GM23338 (cell line): ENCODE measurements at regions not wholly inside any gene's neighbourhood (a gene's known extent, or its start where the extent isn't known, plus 50 kb on each side); places are given as distances from the start of the nearest gene placed in this dataset.

Experiments
- ATAC-seq: fragments of 200-7000 bp; cut with Tn5 transposase; 3 replicates; pipeline ENCODE4 v1.9.1; 2020
- DNase-seq: peaks from one replicate; pipeline ENCODE4 v3.0.0-alpha.2; 2015; ENCODE audit warnings: low spot score
- H2AFZ ChIP-seq: fragments of 200-600 bp; sonication (generic); 2 replicates; pipeline ENCODE4 v1.8.0; 2016; ENCODE audit warnings: antibody characterized with exemption, mild to moderate bottlenecking, moderate library complexity
- H3F3A ChIP-seq: fragments of 200-600 bp; sonication (generic); replicated peaks from 2 replicates; pipeline ENCODE4 v1.8.0; 2017; ENCODE audit warnings: antibody characterized with exemption, mixed run types, low read depth
- H3K27ac ChIP-seq: fragments of 200-600 bp; sonication (generic); 2 replicates; pipeline ENCODE4 v1.6.1; 2016; ENCODE audit warnings: low read depth
- H3K27me3 ChIP-seq: fragments of 200-600 bp; sonication (generic); 2 replicates; pipeline ENCODE4 v1.8.0; 2016; ENCODE audit warnings: mild to moderate bottlenecking, mixed run types, moderate library complexity; ENCODE audit not compliant: insufficient read depth
- H3K36me3 ChIP-seq: fragments of 200-600 bp; sonication (generic); 2 replicates; pipeline ENCODE4 v1.8.0; 2016; ENCODE audit warnings: mild to moderate bottlenecking; ENCODE audit not compliant: insufficient read depth
- H3K4me1 ChIP-seq: fragments of 200-600 bp; sonication (generic); 2 replicates; pipeline ENCODE4 v1.8.0; 2016; ENCODE audit warnings: mild to moderate bottlenecking, moderate library complexity; ENCODE audit not compliant: insufficient read depth
- H3K4me2 ChIP-seq: fragments of 200-600 bp; sonication (generic); 2 replicates; pipeline ENCODE4 v1.7.1; 2017; ENCODE audit warnings: mixed run types
- H3K4me3 ChIP-seq: fragments of 200-600 bp; sonication (generic); 2 replicates; pipeline ENCODE4 v1.6.1; 2016; ENCODE audit warnings: mixed run types
- H3K79me2 ChIP-seq: fragments of 200-600 bp; sonication (generic); replicated peaks from 2 replicates; pipeline ENCODE4 v1.8.0; 2017; ENCODE audit warnings: mild to moderate bottlenecking; ENCODE audit not compliant: insufficient read depth
- H3K9me2 ChIP-seq: fragments of 200-600 bp; sonication (generic); 2 replicates; pipeline ENCODE4 v1.8.0; 2017; ENCODE audit not compliant: insufficient read depth
- H4K20me1 ChIP-seq: fragments of 200-600 bp; sonication (generic); replicated peaks from 2 replicates; pipeline ENCODE4 v1.8.0; 2017; ENCODE audit warnings: mild to moderate bottlenecking; ENCODE audit not compliant: insufficient read depth
- H3K27ac Mint-ChIP-seq: 2 replicates; pipeline ENCODE4 v1.8.0; 2020; ENCODE audit warnings: inconsistent platforms, mild to moderate bottlenecking, moderate library complexity, mixed read lengths
- H3K27me3 Mint-ChIP-seq: 3 replicates; pipeline ENCODE4 v1.8.0; 2022; ENCODE audit warnings: low read depth, mild to moderate bottlenecking, moderate library complexity, mixed read lengths, inconsistent platforms; ENCODE audit not compliant: insufficient read depth, poor library complexity
- H3K36me3 Mint-ChIP-seq: 3 replicates; pipeline ENCODE4 v1.8.0; 2021; ENCODE audit warnings: low read depth, mild to moderate bottlenecking, inconsistent platforms, moderate library complexity, mixed read lengths
- H3K4me1 Mint-ChIP-seq: 3 replicates; pipeline ENCODE4 v1.8.0; 2020; ENCODE audit warnings: mild to moderate bottlenecking, inconsistent platforms, mixed read lengths
- H3K4me3 Mint-ChIP-seq: 3 replicates; pipeline ENCODE4 v1.8.0; 2021; ENCODE audit warnings: moderate library complexity, mild to moderate bottlenecking, inconsistent platforms, mixed read lengths
- H3K9me3 Mint-ChIP-seq: 3 replicates; pipeline ENCODE4 v1.8.0; 2020; ENCODE audit warnings: moderate library complexity, mild to moderate bottlenecking, inconsistent platforms, mixed read lengths
- CREB1 ChIP-seq: fragments of 250-450 bp; sonication (Bioruptor Pico); IDR thresholded peaks from 2 replicates; pipeline ENCODE4 v1.5.0; 2020; ENCODE audit warnings: low read depth, mild to moderate bottlenecking, moderate library complexity
- CTCF ChIP-seq, 2 experiments: fragments of 200-600 bp in 1 of 2; sonication (generic) in 1 of 2; conservative IDR thresholded peaks; 2 replicates each; pipeline versions ENCODE4 v1.5.1 to v1.6.1; 2016 to 2017; ENCODE audit warnings: antibody characterized with exemption in 2 of 2, low read depth in 2 of 2, mild to moderate bottlenecking in 2 of 2, moderate library complexity in 1 of 2
- ETS1 ChIP-seq: IDR thresholded peaks from 2 replicates; pipeline ENCODE4 v1.6.1; 2016; ENCODE audit warnings: antibody characterized with exemption
- EZH2 ChIP-seq: fragments of 200-600 bp; sonication (generic); IDR thresholded peaks from one replicate; pipeline ENCODE4 v1.8.0; 2017; ENCODE audit warnings: antibody characterized with exemption, mild to moderate bottlenecking, low read depth; ENCODE audit not compliant: unreplicated experiment
- EZH2phosphoT487 ChIP-seq: fragments of 200-600 bp; sonication (generic); IDR thresholded peaks from one replicate; pipeline ENCODE4 v1.8.1; 2018; ENCODE audit warnings: antibody characterized with exemption; ENCODE audit not compliant: unreplicated experiment
- JUNB ChIP-seq: IDR thresholded peaks from one replicate; pipeline ENCODE4 v1.6.1; 2016; ENCODE audit warnings: antibody characterized with exemption; ENCODE audit not compliant: unreplicated experiment
- NANOG ChIP-seq: IDR thresholded peaks from 2 replicates; pipeline ENCODE4 v1.6.1; 2016; ENCODE audit warnings: antibody characterized with exemption, borderline replicate concordance
- POLR2AphosphoS5 ChIP-seq: IDR thresholded peaks from 2 replicates; pipeline ENCODE4 v1.6.1; 2016; ENCODE audit warnings: antibody characterized with exemption, low read depth
- REST ChIP-seq: IDR thresholded peaks from one replicate; pipeline ENCODE4 v1.6.1; 2018; ENCODE audit warnings: antibody characterized with exemption; ENCODE audit not compliant: unreplicated experiment
- STAT1 ChIP-seq: IDR thresholded peaks from one replicate; pipeline ENCODE4 v1.6.1; 2016; ENCODE audit warnings: antibody characterized with exemption; ENCODE audit not compliant: unreplicated experiment
- ZNF114 ChIP-seq: fragments of 250-450 bp; sonication (Bioruptor Pico); IDR thresholded peaks from 2 replicates; pipeline ENCODE4 v1.5.0; 2020; ENCODE audit warnings: mild to moderate bottlenecking, moderate library complexity
- ZNF331 ChIP-seq: fragments of 250-450 bp; sonication (Bioruptor Pico); IDR thresholded peaks from 2 replicates; pipeline ENCODE4 v1.5.0; 2020; ENCODE audit warnings: low read depth, mild to moderate bottlenecking, moderate library complexity
- ZNF462 ChIP-seq: fragments of 250-450 bp; sonication (Bioruptor Pico); IDR thresholded peaks from 2 replicates; pipeline ENCODE4 v1.5.0; 2020; ENCODE audit warnings: mild to moderate bottlenecking, moderate library complexity

- H3K27ac Mint-ChIP-seq: no peak overlapping the region; the same call in 1 of the 2 replicates
- no peak overlapping the region for H3K27ac ChIP-seq
- peaks cover 7% of the 10 kb centered on the region for H3K27me3 Mint-ChIP-seq
- H3K9me2 ChIP-seq: no peaks in the 10 kb centered on the region; the same call in 1 of the 2 replicates
- H3K9me3 Mint-ChIP-seq: no peaks in the 10 kb centered on the region
- H3K4me2 ChIP-seq: no peak overlapping the region
- H3F3A ChIP-seq: no peaks in the 10 kb centered on the region
- peaks cover 16% of the 10 kb centered on the region; the same call in 2 of the 3 replicates for H3K4me1 Mint-ChIP-seq
- no peaks in the 10 kb centered on the region for H3K36me3 Mint-ChIP-seq
- H3K79me2 ChIP-seq: no peaks in the 10 kb centered on the region
- TF ChIP-seq NANOG: no peak
- no peak for TF ChIP-seq ZNF331 (CRISPR knock-in tag)
- TF ChIP-seq CTCF (conservative IDR thresholded peaks at IDR 0.05; ENCODE audit: low read depth in 2 of 2): no peak
- TF ChIP-seq EZH2: no peak
- TF ChIP-seq STAT1: no peak
- no peak for TF ChIP-seq ZNF462
- no peak for TF ChIP-seq EZH2phosphoT487
- no peak for TF ChIP-seq REST
- TF ChIP-seq ETS1: no peak
- no peak for TF ChIP-seq CREB1 (CRISPR knock-in tag)
- no peak for TF ChIP-seq POLR2AphosphoS5
- no peak for TF ChIP-seq JUNB
- no peak for TF ChIP-seq ZNF114 (CRISPR knock-in tag)
- no peak overlapping the region for H2AFZ ChIP-seq
- H3K4me3 ChIP-seq: no peak overlapping the region
- no peaks in the 10 kb centered on the region for H3K4me1 ChIP-seq
- no peak for ATAC-seq
- no peaks in the 10 kb centered on the region for H3K36me3 ChIP-seq
- H4K20me1 ChIP-seq: no peaks in the 10 kb centered on the region
- DNase-seq: no peak
- H3K4me3 Mint-ChIP-seq: no peak overlapping the region
- H3K27me3 ChIP-seq: no peaks in the 10 kb centered on the region
These were observed 363.7 kb downstream of the MATN1 start for GRCh38 chr1:30359539-30360220.
